Esophagus squamous epithelium (tissue), 4 donors: ENCODE measurements at regions not wholly inside any gene's neighbourhood (a gene's known extent, or its start where the extent isn't known, plus 50 kb on each side); places are given as distances from the start of the nearest gene placed in this dataset.

ENCODE experiments used
- CTCF ChIP-seq, 6 experiments: fragments of 450-650 bp in 4 of 6; fragments of 200-600 bp in 2 of 6; sonication (generic) in 2 of 6; IDR thresholded peaks; one replicate each; pipeline ENCODE4 v1.5.1; 2016 to 2019; ENCODE audit warnings: antibody characterized with exemption in 6 of 6, mild to moderate bottlenecking in 4 of 6, moderate library complexity in 4 of 6
- POLR2A ChIP-seq, 4 donors: fragments of 450-650 bp; IDR thresholded peaks; one replicate each; pipeline ENCODE4 v1.6.1; 2017; ENCODE audit warnings: antibody characterized with exemption in 4 of 4, mild to moderate bottlenecking in 4 of 4, moderate library complexity in 3 of 4

- TF ChIP-seq CTCF (IDR thresholded peaks at IDR 0.05) (no peak), POLR2A (IDR thresholded peaks at IDR 0.05) (no peak)
Measured at GRCh38 chr4:54495091-54495490, 162.7 kb upstream of the KIT start.
